K562 (cell line): ENCODE measurements at regions not wholly inside any gene's neighbourhood (a gene's known extent, or its start where the extent isn't known, plus 50 kb on each side); places are given as distances from the start of the nearest gene placed in this dataset.

ENCODE experiments used
- ATAC-seq: fragments of 200-7000 bp; cut with Tn5 transposase; 3 replicates; pipeline ENCODE4 v1.9.1; 2020; ENCODE audit warnings: moderate library complexity
- BruUV-seq: library from RNA; stranded (reverse); fragments of 400-500 nt; replicated peaks from 2 replicates; lab custom pipeline; 2021; lab: Mats Ljungman, UMichigan
- CTCF ChIA-PET: fragments of 300-600 bp; formaldehyde crosslinking; extraction: SDS; loops from one replicate; lab custom pipeline; 2021; ENCODE audit warnings: low intra/inter-chr PET ratio; lab: Yijun Ruan, JAX
- POLR2A ChIA-PET: fragments of 300-600, 350-650 bp; sonication (Branson Sonifier 250); formaldehyde crosslinking; extraction: SDS; loops from one replicate; lab custom pipeline; 2021; ENCODE audit warnings: antibody characterized with exemption, inconsistent platforms; lab: Yijun Ruan, JAX
- DNase-seq, 4 experiments: peaks; one replicate each; pipeline versions ENCODE4 v3.0.0 to v3.0.0-alpha.2; 2011 to 2018; ENCODE audit warnings: low spot score in 3 of 4, mixed read lengths in 3 of 4; ENCODE audit errors: extremely low read depth in 1 of 4
- FAIRE-seq: peaks from 2 replicates; lab custom pipeline; 2011; peaks lifted over from hg19 to GRCh38; lab: Jason Lieb, UNC
- H2AFZ ChIP-seq: 2 replicates; pipeline ENCODE4 v1.6.0; 2011; ENCODE audit warnings: low read depth, low read length, control low read depth, inconsistent platforms
- H3K27ac ChIP-seq: fragments of 200-600 bp; 3 replicates; pipeline ENCODE4 v1.8.0; 2011; ENCODE audit warnings: low read depth, mild to moderate bottlenecking, control low read depth, inconsistent platforms, low read length, moderate library complexity, mixed read lengths; ENCODE audit errors: extremely low read depth
- H3K27me3 ChIP-seq, 2 experiments: fragments of 300-600 bp in 1 of 2; 2 replicates in 1 of 2; 3 replicates in 1 of 2; pipeline versions ENCODE4 v1.6.0 to v1.8.0; 2011; ENCODE audit warnings: inconsistent platforms in 2 of 2, low read length in 2 of 2, mild to moderate bottlenecking in 1 of 2, mixed read lengths in 1 of 2, moderate library complexity in 1 of 2; ENCODE audit not compliant: control insufficient read depth in 2 of 2, insufficient read depth in 2 of 2
- H3K36me3 ChIP-seq: fragments of 300-600 bp; 3 replicates; pipeline ENCODE4 v1.8.0; 2011; ENCODE audit warnings: mild to moderate bottlenecking, low read length, inconsistent platforms; ENCODE audit not compliant: control insufficient read depth, insufficient read depth
- H3K4me1 ChIP-seq, 2 experiments: fragments of 200-600 bp in 1 of 2; replicated peaks in 1 of 2; 2 replicates in 1 of 2; 3 replicates in 1 of 2; pipeline versions ENCODE4 v1.5.1 to v1.8.0; 2011; ENCODE audit warnings: inconsistent platforms in 2 of 2, low read length in 2 of 2, mild to moderate bottlenecking in 1 of 2, mixed read lengths in 1 of 2, moderate library complexity in 1 of 2; ENCODE audit not compliant: control insufficient read depth in 2 of 2, insufficient read depth in 2 of 2
- H3K4me2 ChIP-seq: 2 replicates; pipeline ENCODE4 v1.6.1; 2011; ENCODE audit warnings: low read length, control low read depth, inconsistent platforms, mixed read lengths; ENCODE audit not compliant: insufficient read depth
- H3K4me3 ChIP-seq: fragments of 200-600 bp; sonication (generic), shearing (Covaris generic); 2 replicates; pipeline ENCODE4 v1.5.1; 2016; ENCODE audit warnings: control low read depth, inconsistent platforms
- H3K79me2 ChIP-seq: fragments of 200-600 bp; 3 replicates; pipeline ENCODE4 v1.8.0; 2011; ENCODE audit warnings: low read length, inconsistent platforms; ENCODE audit not compliant: control insufficient read depth, insufficient read depth
- H3K9ac ChIP-seq, 2 experiments: 2 replicates each; pipeline versions ENCODE4 v1.6.0 to v1.6.1; 2011; ENCODE audit warnings: low read depth in 2 of 2, low read length in 2 of 2, control low read depth in 1 of 2, inconsistent platforms in 1 of 2, mild to moderate bottlenecking in 1 of 2, mixed read lengths in 1 of 2; ENCODE audit not compliant: insufficient read depth in 1 of 2
- H3K9me1 ChIP-seq: one replicate; pipeline ENCODE4 v1.6.0; 2011; ENCODE audit warnings: inconsistent platforms, mild to moderate bottlenecking, low read length, moderate library complexity; ENCODE audit not compliant: control insufficient read depth, insufficient read depth
- H3K9me3 ChIP-seq: replicated peaks from 2 replicates; pipeline ENCODE4 v1.5.1; 2011; ENCODE audit warnings: low read depth, low read length, inconsistent platforms; ENCODE audit not compliant: control insufficient read depth, insufficient read depth
- H4K20me1 ChIP-seq: replicated peaks from 2 replicates; pipeline ENCODE4 v1.6.1; 2011; ENCODE audit warnings: low read length, inconsistent platforms, mixed read lengths; ENCODE audit not compliant: control insufficient read depth, insufficient read depth
- AFF1 ChIP-seq, 2 experiments: fragments of 450-650 bp; IDR thresholded peaks; 2 replicates each; pipeline ENCODE4 v1.6.1; 2018; ENCODE audit warnings: mild to moderate bottlenecking in 2 of 2, low read depth in 1 of 2; ENCODE audit not compliant: partially characterized antibody in 2 of 2
- CCNT2 ChIP-seq: IDR thresholded peaks from 2 replicates; pipeline ENCODE4 v1.6.1; 2011; ENCODE audit warnings: borderline replicate concordance, low read depth, mild to moderate bottlenecking, moderate library complexity, mixed read lengths, low read length; ENCODE audit not compliant: insufficient read length; ENCODE audit errors: extremely low read depth
- NONO ChIP-seq, 2 experiments: fragments of 200-400 bp in 1 of 2; fragments of 450-650 bp in 1 of 2; formaldehyde crosslinking in 1 of 2; IDR thresholded peaks; 2 replicates each; pipeline ENCODE4 v1.6.1; 2017; ENCODE audit warnings: low read depth in 2 of 2, mild to moderate bottlenecking in 2 of 2, moderate library complexity in 2 of 2, low read length in 1 of 2
- PHF20 ChIP-seq: fragments of 450-650 bp; IDR thresholded peaks from 2 replicates; pipeline ENCODE4 v1.6.1; 2018; ENCODE audit not compliant: partially characterized antibody
- RFX7 ChIP-seq: fragments of 250-450 bp; sonication (Bioruptor Pico); IDR thresholded peaks from 2 replicates; pipeline ENCODE4 v1.5.1; 2021; ENCODE audit warnings: mild to moderate bottlenecking
- RNF2 ChIP-seq: sonication (generic); IDR thresholded peaks from 2 replicates; pipeline ENCODE4 v1.6.1; 2016
- ZNF449 ChIP-seq: fragments of 250-450 bp; sonication (Bioruptor Pico); IDR thresholded peaks from 2 replicates; pipeline ENCODE4 v1.8.0; 2022; ENCODE audit warnings: moderate library complexity, mild to moderate bottlenecking, inconsistent platforms
- ZNF780A ChIP-seq: fragments of 250-450 bp; sonication (Bioruptor Pico); IDR thresholded peaks from 2 replicates; pipeline ENCODE4 v1.5.0; 2021; ENCODE audit warnings: mild to moderate bottlenecking
- WGBS: fragments of 100-300 bp; shearing (Covaris generic); methylation state at CpG from one replicate; pipeline ENCODE4 v1.1.6; 2016; ENCODE audit warnings: low coverage, mixed read lengths; ENCODE audit not compliant: insufficient coverage; ENCODE audit errors: missing lambda C conversion rate; 5-methylcytosine and 5-hydroxymethylcytosine counted together
- in situ Hi-C: fragments of 300-500 bp; cut with MboI; formaldehyde crosslinking; loops from 4 replicates; pipeline ENCODE4 v1.15.0; 2018; ENCODE audit warnings: inconsistent platforms, mixed read lengths
- intact Hi-C: fragments of 100-400 bp; cut with micrococcal nuclease; formaldehyde crosslinking; loops from 2 replicates; pipeline ENCODE4 v1.14.2; 2022
- TF ChIP-seq, protein P1 (sequence below): fragments of 250-450 bp; sonication (Bioruptor Pico); IDR thresholded peaks from 2 replicates; pipeline ENCODE4 v1.4.0; 2020; ENCODE audit warnings: borderline replicate concordance
- TF ChIP-seq, protein P2 (sequence below): sonication (generic); formaldehyde crosslinking; IDR thresholded peaks from 2 replicates; pipeline ENCODE4 v1.8.1; 2022; ENCODE audit warnings: missing genetic modification reagents

GRCh38 chr5:4802044-4802443 is 338.1 kb upstream of the ADAMTS16 start (continued):
- TF ChIP-seq ZNF449 (CRISPR knock-in tag) (no peak), AFF1 (IDR thresholded peaks at IDR 0.05; ENCODE audit: low read depth in 1 of 2, partially characterized antibody in 2 of 2) (no peak)

DNA sequence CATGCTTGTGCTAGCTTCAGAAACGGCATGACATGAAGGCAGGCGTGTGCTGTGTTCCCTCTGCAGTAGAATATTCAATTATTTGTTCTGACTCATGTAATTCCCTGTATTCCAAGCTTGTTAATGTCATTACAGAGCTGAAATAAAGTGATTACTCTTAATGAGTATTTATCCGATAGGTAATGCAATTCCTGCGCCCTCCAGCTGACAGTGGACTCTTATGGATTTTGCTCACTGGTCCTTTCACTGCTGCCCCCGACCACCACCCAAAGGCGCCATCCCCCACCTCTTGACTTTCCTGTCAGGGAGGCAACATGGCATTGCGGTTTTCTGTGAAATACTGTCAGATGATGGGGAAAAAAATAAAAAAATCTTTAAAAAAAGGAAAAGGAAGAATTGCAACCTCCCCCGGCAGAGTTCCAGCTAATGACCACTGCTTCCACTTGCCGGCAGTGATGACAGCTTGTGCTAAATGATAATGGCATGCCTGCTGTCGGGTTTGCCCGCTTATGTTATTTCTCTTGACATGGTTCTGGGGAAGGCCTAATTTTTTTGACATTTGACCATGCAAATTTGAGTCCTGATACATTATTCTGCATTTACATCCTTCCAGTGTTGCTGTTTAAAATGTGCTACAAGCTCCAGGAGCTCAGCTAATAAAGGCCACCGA is 335.3 kb upstream of the ADAMTS16 start:
- H3K27me3 ChIP-seq: no peaks in the 10 kb centered on the region
- no peaks in the 10 kb centered on the region for H4K20me1 ChIP-seq
- no peaks in the 10 kb centered on the region; the same call in 1 of the 2 replicates for H3K9me3 ChIP-seq
- intact Hi-C loops: no loop called here
- POLR2A ChIA-PET: no interaction called here
- no peaks in the 10 kb centered on the region for H3K36me3 ChIP-seq
- H3K79me2 ChIP-seq: no peaks in the 10 kb centered on the region
- no peaks in the 10 kb centered on the region for H3K4me1 ChIP-seq
- H3K27ac ChIP-seq: no peak overlapping the region
- no peak overlapping the region for H3K9ac ChIP-seq
- H2AFZ ChIP-seq: no peak overlapping the region
- in situ Hi-C loops: no loop called here
- no TSS peak for BruUV-seq
- H3K9me1 ChIP-seq: no peaks in the 10 kb centered on the region
- CTCF ChIA-PET: no interaction called here
- 2% methylated on average over 12 of the region's 12 CpGs for WGBS
- DNase-seq (no peak), FAIRE-seq (no peak), ATAC-seq (no peak)
- H3K4me3 ChIP-seq: no peak overlapping the region
- no peak overlapping the region for H3K4me2 ChIP-seq
- TF ChIP-seq, protein P1, sequence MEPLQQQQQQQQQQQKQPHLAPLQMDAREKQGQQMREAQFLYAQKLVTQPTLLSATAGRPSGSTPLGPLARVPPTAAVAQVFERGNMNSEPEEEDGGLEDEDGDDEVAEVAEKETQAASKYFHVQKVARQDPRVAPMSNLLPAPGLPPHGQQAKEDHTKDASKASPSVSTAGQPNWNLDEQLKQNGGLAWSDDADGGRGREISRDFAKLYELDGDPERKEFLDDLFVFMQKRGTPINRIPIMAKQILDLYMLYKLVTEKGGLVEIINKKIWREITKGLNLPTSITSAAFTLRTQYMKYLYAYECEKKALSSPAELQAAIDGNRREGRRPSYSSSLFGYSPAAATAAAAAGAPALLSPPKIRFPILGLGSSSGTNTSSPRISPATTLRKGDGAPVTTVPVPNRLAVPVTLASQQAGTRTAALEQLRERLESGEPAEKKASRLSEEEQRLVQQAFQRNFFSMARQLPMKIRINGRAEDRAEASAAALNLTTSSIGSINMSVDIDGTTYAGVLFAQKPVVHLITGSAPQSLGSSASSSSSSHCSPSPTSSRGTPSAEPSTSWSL (CRISPR knock-in tag): no peak
- TF ChIP-seq NONO (IDR thresholded peaks at IDR 0.05; ENCODE audit: low read depth in 2 of 2, low read length in 1 of 2): no peak
- no peak for TF ChIP-seq RFX7 (CRISPR knock-in tag)
- TF ChIP-seq RNF2: no peak
- no peak for TF ChIP-seq CCNT2
- no peak for TF ChIP-seq ZNF780A
- no peak for TF ChIP-seq PHF20
- TF ChIP-seq, protein P2, sequence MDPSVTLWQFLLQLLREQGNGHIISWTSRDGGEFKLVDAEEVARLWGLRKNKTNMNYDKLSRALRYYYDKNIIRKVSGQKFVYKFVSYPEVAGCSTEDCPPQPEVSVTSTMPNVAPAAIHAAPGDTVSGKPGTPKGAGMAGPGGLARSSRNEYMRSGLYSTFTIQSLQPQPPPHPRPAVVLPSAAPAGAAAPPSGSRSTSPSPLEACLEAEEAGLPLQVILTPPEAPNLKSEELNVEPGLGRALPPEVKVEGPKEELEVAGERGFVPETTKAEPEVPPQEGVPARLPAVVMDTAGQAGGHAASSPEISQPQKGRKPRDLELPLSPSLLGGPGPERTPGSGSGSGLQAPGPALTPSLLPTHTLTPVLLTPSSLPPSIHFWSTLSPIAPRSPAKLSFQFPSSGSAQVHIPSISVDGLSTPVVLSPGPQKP (CRISPR knock-in tag): no peak
